ENCODE measurements at regions not wholly inside any gene's neighbourhood (a gene's known extent, or its start where the extent isn't known, plus 50 kb on each side); places are given as distances from the start of the nearest gene placed in this dataset.

DNA sequence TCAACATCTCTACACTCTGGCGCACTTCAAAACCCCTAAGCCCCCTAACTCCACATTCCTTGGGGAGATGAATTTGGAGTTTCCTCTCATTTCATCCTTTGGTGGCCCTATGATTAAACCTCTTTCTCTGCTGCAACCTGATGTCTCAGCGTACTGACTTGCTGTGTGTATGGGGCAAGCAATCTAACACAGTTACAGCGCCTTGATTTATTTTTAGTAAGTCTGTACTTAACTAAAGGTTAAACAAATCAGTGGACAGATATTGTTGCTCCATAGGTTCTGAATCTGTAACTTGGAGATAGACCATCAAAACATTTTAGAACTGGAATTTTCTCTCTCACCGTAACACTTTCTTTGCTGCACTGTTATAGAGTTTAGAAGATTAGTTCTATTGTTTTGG is 452.8 kb downstream of the IRX1 start:
- FAIRE-seq (no peak), DNase-seq (ENCODE audit: low spot score in 2 of 2) (no peak)

DNA sequence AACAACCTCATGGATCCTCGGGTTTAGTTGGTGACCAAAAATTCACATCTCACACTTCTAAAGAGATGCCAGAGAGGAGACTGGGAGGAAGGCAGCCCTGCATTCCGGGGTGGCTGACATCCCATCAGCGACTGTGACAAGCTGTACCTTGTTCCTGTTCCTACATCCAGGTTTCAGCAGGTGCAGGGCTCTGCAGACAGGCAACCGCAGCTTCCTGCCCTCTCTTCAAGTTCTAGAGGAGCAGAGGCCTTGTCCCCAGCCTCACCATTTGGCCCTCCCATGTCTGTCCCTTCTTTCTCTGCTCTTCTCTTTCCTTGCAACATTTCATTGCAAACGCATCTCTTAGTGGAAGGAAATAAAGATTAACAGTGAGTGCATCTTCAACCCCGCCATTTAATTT is 454.6 kb downstream of the IRX1 start:
- FAIRE-seq (no peak), DNase-seq (ENCODE audit: low spot score in 2 of 2) (no peak)

DNA sequence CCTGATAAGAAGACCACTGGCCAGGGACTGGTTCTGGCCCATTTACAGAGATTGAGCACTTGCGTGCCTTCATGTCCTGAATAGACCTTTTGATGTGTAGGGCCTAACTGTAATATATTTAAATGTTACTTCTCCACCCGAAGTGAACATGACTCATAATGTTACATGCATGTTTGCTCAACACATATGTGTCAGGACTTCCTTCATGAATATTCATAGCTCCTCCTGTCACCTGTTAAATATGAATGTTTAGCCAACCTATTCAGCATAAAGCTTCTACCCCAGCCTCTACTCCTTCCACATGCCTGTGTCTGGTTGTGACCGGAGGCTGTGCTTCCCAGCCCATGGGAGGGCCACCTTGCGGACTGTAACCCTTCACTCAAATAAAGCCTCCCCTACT is 457.5 kb downstream of the IRX1 start:
- no peak for FAIRE-seq
- no peak for DNase-seq (ENCODE audit: low spot score in 2 of 2)

DNA sequence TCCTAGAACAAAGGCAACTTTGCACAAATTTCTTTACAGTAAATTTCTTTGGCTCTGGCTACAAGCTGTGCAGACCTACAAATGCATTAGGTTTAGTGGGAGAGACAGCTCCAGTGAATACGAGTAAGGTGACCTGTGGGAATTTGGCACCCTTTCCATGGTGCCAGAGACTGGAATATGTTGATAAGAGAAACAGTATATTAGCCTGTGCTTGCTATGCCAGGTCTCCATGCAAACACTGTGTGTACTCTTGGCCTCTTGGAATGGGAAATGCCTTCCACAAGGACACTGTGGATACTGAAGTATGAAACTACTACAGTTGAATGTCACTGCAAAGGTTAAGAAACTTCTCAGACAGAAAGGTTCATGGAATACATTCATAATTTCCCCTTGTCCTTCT is 458.5 kb downstream of the IRX1 start:
- FAIRE-seq (no peak), DNase-seq (ENCODE audit: low spot score in 2 of 2) (no peak)

DNA sequence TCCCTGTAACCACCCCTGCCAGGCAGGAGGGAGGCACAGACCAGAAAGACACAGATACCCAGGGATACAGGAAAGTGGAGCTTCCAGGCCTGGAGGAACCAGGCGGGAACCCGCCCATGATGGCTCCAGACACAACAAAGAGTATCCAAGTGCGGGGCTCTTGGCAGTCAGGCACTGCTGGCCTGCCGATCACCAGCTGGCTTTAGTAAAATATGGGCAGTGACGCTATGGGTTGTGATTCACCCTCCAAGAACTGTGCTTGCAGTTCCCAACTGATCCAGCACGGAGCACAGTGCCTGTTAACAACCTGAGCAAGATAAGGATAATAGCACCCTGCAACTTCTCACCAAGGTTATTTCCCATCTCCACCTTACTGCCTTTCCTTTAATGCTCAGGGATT is 463.3 kb downstream of the IRX1 start:
- no peak for FAIRE-seq

DNA sequence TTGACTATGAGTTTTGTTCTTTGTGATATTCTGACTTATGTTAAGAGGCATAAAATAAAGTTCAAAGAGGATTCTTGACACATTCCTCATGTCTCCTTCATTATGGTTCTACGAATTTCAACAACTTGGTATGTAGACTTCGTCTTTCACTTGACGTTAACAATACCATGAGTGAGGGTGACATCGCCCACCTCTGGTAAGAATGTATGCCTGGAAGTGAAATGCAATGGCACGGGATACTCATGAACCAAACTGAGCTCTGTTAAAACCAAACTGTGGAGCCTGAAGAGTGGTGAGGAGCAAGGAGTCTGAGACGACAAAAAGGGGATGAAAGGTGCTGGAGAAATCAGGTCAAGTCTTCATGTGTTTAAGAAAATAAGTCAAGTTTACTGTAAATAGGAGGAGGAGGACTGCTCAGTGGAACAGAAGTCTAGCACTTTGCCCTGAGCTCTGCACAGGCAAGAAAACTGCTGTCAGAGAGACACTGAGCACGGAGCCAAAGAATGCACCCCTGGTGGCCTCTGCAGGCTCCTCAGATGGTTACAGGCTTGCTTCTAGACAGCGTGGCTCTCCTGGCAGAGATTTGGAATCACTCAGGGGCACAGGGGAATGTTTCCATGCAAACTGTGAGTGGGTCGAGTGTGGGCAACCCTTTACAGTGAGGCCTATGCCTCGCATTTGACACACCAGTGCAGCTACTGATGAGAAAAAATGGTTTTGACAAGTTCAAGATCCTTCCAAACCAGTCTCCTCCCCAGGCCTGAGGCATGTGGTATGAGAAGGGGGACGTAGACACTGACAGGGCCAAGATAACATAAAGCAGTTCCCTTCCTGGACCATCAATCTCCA is 470.1 kb downstream of the IRX1 start:
- no peak for DNase-seq (ENCODE audit: low spot score in 2 of 2)
- FAIRE-seq, result no peak

More for the DNA sequence above, 463.3 kb downstream of the IRX1 start:
- no peak for DNase-seq (ENCODE audit: low spot score in 2 of 2)

DNA sequence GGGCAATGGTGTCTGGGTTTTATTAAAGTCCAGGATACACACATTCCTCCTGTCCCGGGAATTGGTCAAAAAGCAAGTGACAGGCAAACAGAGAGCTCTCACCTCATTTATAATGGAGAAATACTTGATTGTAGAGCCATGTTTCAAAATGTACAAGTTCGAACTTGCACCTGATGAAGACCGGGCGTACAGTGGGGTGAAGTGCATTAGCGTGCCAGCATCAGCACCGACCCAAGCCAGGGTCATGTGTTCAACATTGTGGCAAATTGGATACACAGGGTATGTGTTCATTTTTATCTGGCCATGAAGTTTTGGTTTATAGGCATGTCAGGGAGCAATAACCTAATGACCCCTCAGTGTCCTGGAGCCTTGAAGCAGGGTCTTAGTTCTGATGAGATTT is 472.5 kb downstream of the IRX1 start:
- DNase-seq (ENCODE audit: low spot score in 2 of 2) (no peak), FAIRE-seq (no peak)

DNA sequence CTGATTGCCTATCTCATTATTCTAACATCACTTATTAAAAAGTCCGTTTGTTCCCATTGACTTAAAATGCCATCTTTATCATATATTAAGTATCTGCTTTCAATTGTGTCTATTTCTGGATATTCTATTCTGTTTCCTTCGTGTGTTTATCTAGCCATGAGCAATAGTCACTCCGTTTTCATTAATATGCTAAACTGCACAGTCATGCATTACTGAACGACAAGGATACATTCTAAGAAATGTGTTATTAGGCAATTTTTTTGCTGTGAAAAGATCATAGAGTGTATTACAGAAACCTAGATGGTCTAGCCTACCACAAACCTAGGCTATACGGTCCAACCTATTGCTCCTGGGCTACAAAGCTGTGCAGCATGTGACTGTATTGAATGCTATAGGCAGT is 482.9 kb downstream of the IRX1 start:
- FAIRE-seq (no peak), DNase-seq (ENCODE audit: low spot score in 2 of 2) (no peak)

DNA sequence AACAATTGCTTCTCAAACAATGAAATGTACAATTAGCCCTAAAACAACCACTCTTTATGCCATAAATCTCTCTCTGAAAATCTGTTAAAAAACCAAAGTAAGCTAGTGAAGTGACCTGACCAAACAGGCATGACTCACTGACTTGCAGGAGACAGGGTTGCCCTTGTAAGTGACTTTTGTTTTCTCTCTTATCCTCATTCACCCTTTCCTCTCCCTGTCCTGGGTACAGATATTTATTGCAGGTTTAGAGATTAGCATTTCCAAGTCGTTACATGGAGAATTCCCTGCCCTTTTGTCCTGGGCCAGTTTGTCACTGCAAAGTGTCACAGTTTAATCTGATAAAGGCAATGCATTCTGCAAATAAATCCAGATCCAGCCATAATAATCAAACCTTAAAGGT is 484.2 kb downstream of the IRX1 start:
- DNase-seq (ENCODE audit: low spot score in 2 of 2), result no peak
- no peak for FAIRE-seq

DNA sequence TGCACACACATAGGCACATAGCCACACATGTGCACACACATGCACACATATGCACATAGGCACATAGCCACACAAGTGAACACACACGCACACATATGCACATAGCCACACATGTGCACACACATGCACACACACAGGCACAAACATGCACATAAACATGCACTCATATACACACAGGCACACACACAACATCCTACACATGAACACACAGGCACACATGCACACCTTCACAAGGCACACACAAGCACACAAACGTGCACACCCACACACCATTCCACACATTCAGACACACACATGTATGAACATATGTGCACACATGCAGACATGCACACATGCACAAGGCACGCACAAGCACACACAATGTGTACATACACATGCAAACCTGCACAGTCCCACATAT is 484.7 kb downstream of the IRX1 start:
- DNase-seq (ENCODE audit: low spot score in 2 of 2), result no peak
- FAIRE-seq, result no peak

DNA sequence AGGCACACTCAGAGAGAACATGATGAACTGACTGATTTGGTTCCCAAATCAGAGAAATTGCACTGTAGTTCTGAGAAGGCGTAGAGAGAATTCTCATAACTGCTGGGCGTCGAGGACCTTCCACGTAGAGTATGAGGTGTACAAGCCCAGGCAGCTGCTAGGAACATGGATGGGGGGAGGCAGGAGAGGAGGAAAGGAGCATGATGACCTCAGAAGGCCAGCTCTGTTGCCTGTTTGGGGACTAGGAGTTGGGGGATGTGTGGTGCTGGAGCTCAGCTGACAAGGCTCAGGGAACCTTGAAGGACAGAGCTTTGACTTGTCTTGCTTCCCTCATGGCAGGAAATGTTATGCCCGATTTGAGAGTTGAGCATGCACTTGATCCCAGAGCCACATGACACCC is 485.4 kb downstream of the IRX1 start:
- FAIRE-seq (no peak), DNase-seq (ENCODE audit: low spot score in 2 of 2) (no peak)

DNA sequence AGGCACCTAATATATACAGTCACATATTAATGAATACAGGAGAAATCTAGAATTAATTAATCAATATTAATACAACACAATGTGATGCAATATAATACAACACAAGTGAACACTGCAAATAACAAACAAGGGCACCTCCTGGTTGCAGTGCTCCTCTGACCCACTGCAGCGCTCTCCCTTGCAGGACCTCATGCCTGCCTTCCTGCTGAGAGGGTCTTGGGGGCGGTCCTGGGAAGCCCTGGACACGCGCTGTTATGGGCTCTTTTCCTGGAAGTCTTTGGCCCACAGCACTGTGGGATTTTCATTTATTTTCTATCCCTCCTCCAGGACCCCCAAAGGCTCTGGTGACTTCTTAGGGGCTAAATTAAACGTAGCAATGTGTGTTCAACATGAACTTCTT is 485.8 kb downstream of the IRX1 start:
- FAIRE-seq (no peak), DNase-seq (ENCODE audit: low spot score in 2 of 2) (no peak)

DNA sequence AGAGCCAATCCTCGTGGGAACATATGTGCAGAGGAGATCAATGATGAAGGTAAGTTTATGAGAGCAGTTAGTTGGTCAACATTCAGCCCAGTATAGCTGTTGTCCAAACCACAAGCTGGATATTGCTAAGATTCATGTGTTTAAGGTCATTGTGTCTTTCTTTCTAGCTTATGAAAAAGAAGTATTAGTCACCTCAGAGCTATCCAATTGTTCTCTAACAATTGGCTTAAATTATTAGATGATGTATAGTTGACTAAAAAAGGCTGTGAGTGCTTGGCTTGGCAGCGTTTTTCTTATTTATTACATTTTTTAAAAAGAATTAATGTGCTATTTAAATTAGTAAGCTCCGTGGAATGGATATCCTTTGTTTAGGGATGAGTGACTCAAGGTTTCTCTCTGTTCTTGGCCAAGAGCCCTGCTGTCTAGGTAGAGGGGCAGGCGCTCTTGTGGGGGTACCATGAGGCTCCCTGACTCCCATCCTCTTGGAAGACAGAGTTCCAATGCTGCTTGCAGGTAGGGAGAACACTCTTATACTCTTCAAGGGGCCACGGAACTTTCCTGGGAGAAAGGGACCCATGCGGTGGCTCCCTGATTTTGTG is 487.4 kb downstream of the IRX1 start:
- no peak for FAIRE-seq
- DNase-seq (ENCODE audit: low spot score in 2 of 2), result no peak

DNA sequence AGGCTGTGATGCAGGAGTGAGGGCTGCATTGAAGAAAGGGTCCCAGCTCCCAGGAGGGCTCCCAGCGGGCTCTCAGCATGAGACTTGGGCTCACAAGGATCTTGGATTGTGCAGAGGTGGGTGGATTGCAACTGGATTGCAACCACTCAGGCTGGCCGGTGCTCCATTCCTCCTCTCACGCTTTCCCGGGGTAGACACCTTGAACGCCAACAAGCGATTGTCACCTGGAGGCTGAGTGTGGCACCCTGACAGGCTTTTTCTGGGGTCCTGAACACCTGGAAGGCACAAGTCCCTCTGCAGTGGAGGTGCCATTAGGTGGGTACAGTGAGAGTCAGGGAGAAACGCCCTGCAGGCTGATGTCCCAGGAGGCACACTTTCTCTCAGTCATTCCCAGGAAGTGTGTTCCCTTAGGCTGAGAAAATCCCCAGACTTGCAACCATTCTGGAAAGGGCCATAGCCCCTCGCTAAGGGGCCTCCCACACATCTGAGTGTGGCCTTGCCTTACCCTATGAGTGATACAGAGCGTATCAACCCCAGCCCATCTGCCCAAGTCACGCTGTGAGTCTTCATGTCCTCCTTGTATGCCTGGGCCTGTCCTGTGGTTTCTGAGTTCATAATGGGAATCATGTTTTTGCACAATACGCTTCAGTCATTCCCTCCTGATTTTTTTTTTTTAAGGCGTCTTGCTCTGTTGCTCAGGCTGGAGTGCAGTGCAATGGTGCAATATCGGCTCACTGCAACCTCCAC is 488.1 kb downstream of the IRX1 start:
- no peak for DNase-seq (ENCODE audit: low spot score in 2 of 2)
- no peak for FAIRE-seq

DNA sequence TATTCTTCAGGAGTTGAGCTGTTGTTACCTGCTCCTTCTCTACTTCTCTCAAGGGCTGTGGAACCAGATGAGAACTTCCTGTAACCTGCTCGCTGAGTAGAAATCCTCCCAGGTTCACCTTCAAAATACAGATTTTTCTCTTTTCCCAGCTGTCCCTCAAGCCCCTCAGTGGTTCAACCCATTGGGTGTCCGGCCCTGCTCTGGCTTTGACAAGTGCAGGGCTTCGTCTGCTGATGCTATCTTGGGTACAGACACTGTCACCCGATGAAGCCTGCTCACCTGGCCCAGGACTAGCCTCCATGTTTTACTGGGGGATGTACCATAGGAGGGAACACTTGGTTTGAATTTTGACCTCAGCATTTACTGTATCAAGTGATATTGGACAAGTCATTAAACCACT is 490.4 kb downstream of the IRX1 start:
- DNase-seq (ENCODE audit: low spot score in 2 of 2), result no peak
- no peak for FAIRE-seq

DNA sequence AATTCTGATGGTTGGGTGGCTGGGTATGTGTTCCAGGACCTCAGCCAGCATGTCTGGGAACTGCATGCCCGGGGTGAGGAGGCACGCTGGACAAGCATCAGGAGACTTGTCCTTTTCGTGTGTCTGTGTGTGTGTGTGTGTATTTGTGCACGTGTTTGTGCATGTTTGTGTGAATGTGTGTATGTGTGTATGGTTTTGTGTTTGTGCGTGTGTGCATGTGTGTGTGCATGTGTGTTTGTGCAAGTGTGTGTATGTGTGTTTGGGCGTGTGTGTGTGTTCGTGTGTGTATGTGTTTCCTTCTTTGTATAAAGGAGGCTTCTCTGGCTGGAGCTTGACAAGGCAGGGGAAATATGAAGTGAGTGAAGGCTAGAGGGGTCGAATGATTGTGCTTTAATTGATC is 491.5 kb downstream of the IRX1 start:
- no peak for DNase-seq (ENCODE audit: low spot score in 2 of 2)
- no peak for FAIRE-seq

DNA sequence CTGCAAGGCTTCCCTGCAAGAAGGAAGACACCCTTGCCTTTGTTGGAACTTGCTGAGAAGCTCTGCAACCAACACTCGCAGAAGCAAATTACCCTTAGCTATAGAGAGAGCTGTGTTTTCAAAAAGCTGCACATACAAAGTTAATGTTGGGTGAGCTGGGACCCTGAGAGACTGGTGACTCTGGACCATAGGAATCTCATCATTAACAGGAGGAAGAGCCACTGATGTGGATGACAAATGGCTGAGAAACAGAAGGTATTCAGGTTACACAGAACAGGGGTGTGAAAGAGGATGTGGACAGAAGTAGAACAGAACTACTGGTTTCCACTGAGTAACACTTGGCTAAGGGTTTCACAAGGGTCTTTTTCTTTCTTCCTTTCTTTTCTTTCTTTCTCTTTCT is 493.5 kb downstream of the IRX1 start:
- FAIRE-seq (no peak), DNase-seq (ENCODE audit: low spot score in 2 of 2) (no peak)

DNA sequence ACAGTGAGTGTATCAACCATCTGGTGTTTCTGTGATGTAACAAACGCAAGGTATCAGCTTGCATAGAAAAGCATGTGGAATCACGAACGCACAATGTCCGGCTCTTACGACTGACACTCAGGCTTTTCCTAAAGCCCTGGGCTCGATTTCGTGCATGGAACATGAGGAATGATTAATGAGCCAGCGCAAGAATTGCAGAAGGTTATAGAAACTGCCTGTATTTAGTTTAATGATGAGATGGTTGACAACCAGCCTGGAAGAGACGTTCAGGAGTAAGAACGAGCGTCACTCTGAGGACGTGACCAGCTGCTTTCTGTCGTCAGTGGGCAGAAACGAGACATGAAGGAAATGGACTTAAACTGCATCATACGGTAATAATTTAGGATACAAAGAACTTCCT is 497.6 kb downstream of the IRX1 start:
- FAIRE-seq, result no peak
- no peak for DNase-seq (ENCODE audit: low spot score in 2 of 2)

DNA sequence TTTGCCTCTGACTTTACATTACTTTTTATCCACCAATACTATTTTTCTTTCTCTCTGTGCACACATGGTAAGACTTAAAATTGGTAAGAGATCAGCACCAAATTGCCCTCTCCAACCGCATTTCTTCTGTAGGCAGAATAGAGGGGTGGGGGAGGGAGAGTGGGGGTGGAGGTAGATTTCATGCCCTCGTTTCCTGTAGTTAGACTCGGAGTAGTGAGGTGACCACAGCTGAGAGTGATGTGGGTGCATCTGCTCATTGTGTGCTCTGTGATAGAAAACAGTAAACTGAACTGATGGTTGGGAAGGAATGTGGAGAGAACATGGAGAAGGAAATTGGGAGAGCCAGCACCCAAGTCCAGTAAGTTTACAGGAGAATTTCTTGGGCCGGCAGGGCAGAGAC is 498.3 kb downstream of the IRX1 start:
- DNase-seq (ENCODE audit: low spot score in 2 of 2) (no peak), FAIRE-seq (no peak)

DNA sequence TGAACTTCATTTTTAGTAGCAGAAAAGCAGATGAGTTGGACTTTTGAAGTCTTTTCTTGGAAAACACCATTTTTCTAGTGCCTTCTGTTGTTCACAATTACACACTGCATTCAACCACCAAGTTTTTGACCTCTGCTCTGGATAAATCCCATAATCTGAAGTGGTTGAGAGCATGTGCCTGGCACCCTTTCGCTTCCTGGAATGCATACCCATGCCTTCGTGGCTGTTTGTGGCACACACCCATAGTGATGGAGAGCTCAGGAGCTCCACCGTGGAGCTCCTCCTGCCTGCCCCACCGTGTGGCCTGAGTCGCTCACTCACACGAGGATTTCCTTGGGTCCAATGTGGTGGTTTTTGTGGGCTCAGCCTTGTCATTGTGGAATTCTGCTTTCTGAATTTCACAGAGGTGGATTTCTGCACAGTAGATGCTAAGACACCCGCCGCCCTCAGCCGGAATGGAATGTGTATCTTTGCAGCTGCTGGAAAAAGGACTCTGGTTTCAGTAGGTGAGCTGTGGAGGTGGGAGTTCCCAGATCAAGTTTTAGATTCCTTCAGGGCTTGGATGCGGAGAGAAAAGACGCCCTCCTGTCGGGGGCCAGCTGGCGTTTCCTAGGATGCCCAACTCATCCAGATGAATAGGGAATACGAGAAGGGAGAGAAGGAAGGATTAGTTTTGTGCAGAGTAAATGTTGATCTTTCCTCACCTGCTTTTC is 500.4 kb downstream of the IRX1 start:
- DNase-seq (ENCODE audit: low spot score in 2 of 2), result no peak
- no peak for FAIRE-seq

DNA sequence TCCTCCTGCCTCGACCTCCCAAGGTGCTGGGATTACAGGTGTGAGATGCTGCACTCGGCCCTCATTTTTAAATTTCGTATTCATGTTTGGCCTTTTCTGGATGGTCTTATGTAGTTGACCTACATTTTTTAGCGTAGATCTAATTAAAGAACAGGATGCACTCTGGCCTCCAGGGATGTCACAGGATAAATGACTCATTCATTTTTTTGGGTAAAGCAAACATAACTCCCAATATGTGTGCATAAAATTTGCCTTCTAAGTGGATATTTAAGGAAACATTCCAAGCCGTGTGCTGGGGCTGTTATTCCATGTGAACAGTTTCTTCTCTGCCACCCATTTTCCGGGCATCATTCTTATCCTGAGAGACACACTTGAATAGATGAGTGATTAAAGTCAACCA is 501.6 kb downstream of the IRX1 start:
- FAIRE-seq (no peak), DNase-seq (ENCODE audit: low spot score in 2 of 2) (no peak)

Measured in frontal cortex (tissue), 3 donors.